HG03432 (cell line): ENCODE measurements at regions not wholly inside any gene's neighbourhood (a gene's known extent, or its start where the extent isn't known, plus 50 kb on each side); places are given as distances from the start of the nearest gene placed in this dataset.
"Not testable (repeated sequence)": the region's sequence is repeated elsewhere in the genome, so short reads cannot be mapped to it uniquely, and the experiment has no call there.

Experiments
- ATAC-seq: cut with Tn5 transposase; IDR thresholded peaks from one replicate; pipeline ENCODE4 v1.9.1; 2021; ENCODE audit warnings: mild to moderate bottlenecking, moderate library complexity; ENCODE audit not compliant: unreplicated experiment

DNA sequence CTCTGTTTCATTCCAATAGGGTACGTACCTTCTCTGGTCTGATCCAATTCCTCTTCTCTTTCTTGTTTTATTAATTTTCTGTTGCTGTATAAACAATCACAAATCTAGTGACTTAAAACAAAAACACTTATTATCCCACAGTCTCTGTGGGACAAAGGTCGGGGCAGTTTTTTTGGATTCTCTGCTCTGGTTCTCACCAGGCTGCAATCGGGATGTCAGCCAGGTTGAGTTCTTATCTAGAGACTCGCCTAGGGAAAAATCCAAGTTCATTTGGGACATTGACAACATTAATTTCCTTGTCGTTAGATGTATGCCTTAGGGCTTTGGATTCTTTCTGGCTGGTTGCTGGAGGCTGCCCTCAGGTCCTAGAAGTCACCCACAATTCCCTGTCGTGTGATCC is 430.5 kb upstream of the RORB start:
- no peak for ATAC-seq

GRCh38 chr9:74071502-74071901 is 425.6 kb upstream of the RORB start:
- ATAC-seq, result no peak

- ATAC-seq, result no peak
Measured at GRCh38 chr9:74073897-74074296, 423.2 kb upstream of the RORB start.

- no peak for ATAC-seq
Measured at GRCh38 chr9:74078647-74079046, 418.5 kb upstream of the RORB start.

GRCh38 chr9:74080652-74081051 is 416.5 kb upstream of the RORB start:
- ATAC-seq, result not testable (repeated sequence)

DNA sequence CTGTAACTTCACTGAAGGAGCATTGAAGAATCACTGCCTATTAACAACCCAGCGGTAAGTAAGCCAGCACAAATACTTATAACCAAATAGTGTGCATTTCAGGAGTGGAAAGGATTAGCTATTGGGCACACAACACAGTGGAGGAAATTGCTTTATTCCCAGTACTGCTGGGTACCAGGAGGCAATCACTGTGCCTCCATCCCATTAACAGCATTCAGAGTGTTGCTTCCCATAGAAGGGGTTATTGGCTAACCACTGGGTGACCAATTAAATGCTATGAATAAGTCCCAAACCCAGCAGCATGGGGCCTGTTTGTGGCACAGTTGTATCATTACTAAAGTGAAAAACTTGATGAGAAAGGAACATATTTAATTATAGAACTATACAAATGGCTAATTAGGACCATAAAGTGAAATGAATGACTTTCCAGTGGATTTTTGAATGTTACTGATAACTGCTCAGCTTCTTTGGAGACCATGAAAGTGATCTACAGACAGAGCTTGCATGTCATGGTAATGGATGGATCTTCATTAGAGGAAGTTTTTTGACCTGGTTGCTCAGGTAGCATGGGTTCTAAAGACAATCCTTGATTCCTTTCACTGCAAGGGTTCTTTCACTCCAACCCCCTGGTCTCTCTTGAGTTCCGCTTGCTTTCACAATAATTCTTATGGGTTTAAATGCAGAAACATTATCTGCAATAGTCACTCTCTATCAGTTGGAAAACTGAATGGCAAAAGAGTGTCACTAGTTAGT is 413.3 kb upstream of the RORB start:
- ATAC-seq, result no peak

- not testable (repeated sequence) for ATAC-seq
Measured at GRCh38 chr9:74085384-74086037, 411.6 kb upstream of the RORB start.

GRCh38 chr9:74090921-74091320 is 406.2 kb upstream of the RORB start:
- not testable (repeated sequence) for ATAC-seq

DNA sequence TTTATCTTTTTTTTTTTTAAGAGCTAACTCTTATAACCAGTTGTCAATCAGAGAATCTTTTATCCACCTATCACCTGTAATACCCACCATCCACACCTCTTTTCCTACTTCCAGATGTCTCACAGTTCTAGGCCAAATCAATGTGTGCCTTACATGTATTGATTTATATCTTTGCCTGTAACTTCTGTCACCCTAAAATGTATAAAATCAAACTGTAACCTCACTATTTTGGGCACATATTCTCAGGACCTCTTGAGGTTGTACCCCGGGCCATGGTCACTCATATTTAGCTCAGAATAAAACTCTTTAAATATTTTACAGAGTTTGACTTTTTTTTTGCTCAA is 404.7 kb upstream of the RORB start:
- ATAC-seq, result no peak

- ATAC-seq, result not testable (repeated sequence)
Measured at GRCh38 chr9:74094037-74094436, 403.1 kb upstream of the RORB start.

GRCh38 chr9:74094766-74095165 is 402.4 kb upstream of the RORB start:
- no peak for ATAC-seq

DNA sequence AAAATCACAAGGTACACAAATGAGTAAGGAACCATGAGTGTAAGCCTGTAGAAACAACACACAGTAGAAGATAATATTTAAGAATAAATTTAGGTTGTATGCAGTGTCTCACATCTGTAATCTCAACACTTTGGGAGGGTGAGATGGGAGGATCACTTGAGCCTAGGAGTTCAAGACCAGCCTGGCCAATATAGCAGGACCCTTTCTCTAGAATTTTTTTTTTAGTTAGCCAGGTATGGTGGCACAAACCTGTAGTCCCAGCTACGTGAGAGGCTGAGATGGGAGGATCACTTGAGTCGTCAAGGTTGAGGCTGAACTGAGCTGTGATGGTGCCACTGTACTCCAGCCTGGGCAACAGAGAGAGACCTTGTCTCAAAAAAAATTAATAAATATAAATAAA is 401.2 kb upstream of the RORB start:
- no peak for ATAC-seq

GRCh38 chr9:74096420-74096819 is 400.7 kb upstream of the RORB start:
- no peak for ATAC-seq

DNA sequence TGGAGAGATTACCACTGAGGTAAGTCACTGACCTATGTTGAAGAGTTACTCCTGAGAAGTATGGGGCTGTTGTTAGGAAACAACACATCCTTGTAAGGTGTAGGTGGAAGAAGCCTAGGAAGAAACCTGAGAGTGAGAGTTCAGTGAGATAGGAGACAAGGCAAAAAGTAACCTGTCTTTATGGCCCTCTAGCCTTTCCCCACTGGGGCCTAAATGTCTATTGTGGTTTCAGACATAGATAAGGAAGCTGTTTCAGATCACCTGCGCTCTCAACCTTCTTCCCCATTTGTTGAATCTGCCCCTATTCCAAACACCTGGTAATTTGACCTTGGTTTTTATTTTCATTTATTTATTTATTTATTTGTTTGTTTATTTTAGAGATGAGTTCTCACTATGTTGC is 397.1 kb upstream of the RORB start:
- no peak for ATAC-seq

GRCh38 chr9:74102148-74102547 is 395.0 kb upstream of the RORB start:
- not testable (repeated sequence) for ATAC-seq

- ATAC-seq, result no peak
Measured at GRCh38 chr9:74102702-74103101, 394.4 kb upstream of the RORB start.

GRCh38 chr9:74107692-74108091 is 389.4 kb upstream of the RORB start:
- ATAC-seq, result no peak

DNA sequence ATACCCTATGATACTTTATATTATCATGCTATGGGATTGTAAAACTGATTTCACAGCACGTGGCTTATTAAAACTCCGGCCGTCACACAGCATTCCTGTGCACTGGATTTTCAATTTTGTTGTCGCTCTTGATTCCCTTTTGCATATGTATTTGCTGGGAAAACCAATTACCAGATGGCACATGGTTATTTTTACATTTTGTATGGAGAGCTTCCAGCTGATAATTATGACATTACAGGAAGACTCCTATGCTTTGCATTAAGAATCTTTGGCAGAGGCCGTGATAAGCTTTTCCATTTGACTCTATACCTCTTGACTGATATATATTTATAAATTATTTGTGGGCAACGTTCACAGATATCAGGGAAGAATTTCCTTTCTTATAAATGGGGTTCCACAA is 381.2 kb upstream of the RORB start:
- no peak for ATAC-seq

DNA sequence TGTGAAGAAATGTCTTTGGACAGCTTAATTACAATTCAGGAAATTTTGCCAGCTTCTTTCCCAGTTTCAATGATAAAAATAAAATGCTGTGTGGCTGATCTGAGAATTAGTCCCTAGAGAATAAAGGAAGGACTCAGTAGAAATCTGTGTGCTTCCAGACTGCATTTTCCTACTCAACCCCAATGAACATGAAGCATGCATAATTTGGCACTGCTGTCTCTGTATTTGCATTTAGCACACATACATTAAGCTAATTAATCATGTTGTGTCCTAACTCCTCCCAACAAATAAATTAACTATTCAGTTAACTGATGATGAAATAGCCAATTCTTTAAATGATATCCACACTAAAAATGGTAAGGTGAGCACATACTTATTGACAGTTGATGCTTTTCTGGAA is 380.0 kb upstream of the RORB start:
- no peak for ATAC-seq

DNA sequence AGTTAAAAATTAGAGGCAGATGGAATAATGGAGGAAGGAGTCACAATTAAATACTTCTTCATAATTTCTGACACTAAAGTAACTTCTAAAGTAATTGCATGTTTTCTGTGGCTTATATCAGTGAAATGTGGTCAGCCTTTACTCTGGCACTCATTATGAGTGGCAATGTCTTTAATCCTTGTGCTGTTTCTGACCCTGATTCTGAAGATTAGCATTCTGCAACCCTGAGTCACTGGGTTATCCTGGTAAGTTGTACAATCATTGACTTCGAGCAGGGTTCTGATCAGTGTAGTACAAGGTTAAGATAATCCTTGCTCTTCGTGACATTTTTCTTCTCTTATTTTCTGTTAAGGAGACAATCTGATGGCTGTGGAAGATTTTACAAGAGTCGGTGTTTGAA is 379.4 kb upstream of the RORB start:
- ATAC-seq, result no peak

DNA sequence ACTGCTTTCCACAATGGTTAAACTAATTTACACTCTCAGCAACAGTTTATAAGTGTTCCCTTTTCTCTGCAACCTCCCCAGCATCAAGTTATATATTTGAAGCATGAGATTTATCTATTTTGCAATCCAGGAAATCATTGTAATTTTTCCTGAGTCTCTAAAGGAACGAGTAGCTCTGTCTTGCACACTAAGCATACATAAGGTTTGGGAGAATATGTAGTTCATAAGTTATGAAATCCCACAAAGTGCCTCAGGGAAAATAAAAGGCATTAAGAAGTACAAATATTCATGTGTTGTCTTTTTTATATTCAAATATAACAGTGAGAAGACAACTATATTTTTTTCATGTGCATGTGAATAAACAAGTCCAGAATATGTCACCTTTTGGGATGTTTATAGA is 377.1 kb upstream of the RORB start:
- no peak for ATAC-seq

DNA sequence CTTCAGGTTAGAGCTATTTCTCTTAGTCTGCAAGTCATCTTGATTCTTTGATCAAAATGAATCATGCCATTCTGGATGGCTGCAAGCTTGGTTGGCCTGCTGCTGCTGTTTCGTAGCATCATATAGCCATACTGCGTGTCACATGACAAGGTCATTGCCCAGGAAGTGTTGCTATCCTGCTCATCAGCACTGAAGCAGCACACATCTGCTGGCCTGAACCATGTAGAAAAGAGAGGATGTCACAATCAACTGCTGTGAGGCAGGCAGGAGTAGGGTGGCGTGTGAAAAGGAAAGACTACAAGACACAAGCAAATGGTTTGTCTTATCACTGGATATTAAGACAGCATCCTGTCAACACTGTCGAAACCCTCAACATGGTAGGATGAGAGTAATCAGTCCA is 376.7 kb upstream of the RORB start:
- ATAC-seq, result no peak

DNA sequence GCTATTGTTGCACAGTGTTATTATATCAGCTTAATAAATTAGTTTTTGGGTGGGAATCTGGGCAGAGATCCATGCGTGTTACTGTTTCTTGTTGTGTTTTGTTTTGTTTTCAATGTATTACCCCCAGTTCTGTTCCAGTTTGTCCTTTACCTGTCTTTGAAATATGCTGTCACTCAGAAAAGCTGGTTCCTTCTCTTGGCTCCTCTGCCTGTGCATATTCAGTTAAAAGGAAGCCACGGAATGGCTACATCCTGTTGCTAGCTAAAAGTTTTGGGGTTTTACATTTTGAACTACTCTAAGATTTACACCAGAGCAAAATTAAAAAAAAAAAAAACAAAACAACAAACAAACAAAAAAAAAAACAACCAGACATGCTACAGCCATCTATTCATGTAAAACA is 374.9 kb upstream of the RORB start:
- no peak for ATAC-seq
